ENCODE measurements at regions not wholly inside any gene's neighbourhood (a gene's known extent, or its start where the extent isn't known, plus 50 kb on each side); places are given as distances from the start of the nearest gene placed in this dataset.

GRCh38 chr10:47098964-47099363 is 187.7 kb downstream of the PTPN20 start:
- Histone ChIP-seq H3K27me3 (ENCODE audit: control insufficient read depth in 5 of 5, insufficient read depth in 4 of 5, low read length in 5 of 5) (peaks cover 0 to 7% (median 3%) of the 10 kb centered on the region in 5 donors), H3K4me3 (ENCODE audit: low read depth in 1 of 5, low read length in 5 of 5) (no peak overlapping the region), H3K9me3 (ENCODE audit: control insufficient read depth in 5 of 5, low read length in 5 of 5) (peaks cover 0 to 8% (median 0%) of the 10 kb centered on the region in 5 donors), H3K9ac (ENCODE audit: low read length in 5 of 5) (no peak overlapping the region), H3K4me1 (ENCODE audit: control insufficient read depth in 5 of 5, insufficient read depth in 5 of 5, low read length in 5 of 5) (peaks cover 0 to 9% (median 0%) of the 10 kb centered on the region in 5 donors), H3K36me3 (ENCODE audit: control insufficient read depth in 5 of 5, insufficient read depth in 5 of 5, low read length in 5 of 5) (no peaks in the 10 kb centered on the region), H3K27ac (ENCODE audit: low read depth, low read length) (no peak overlapping the region)

GRCh38 chr10:47099474-47099873 is 188.2 kb downstream of the PTPN20 start:
- Histone ChIP-seq H3K4me3 (ENCODE audit: low read depth in 1 of 5, low read length in 5 of 5) (no peak overlapping the region), H3K27me3 (ENCODE audit: control insufficient read depth in 5 of 5, insufficient read depth in 4 of 5, low read length in 5 of 5) (peaks cover 0 to 7% (median under 1%) of the 10 kb centered on the region in 5 donors), H3K36me3 (ENCODE audit: control insufficient read depth in 5 of 5, insufficient read depth in 5 of 5, low read length in 5 of 5) (no peaks in the 10 kb centered on the region), H3K9me3 (ENCODE audit: control insufficient read depth in 5 of 5, low read length in 5 of 5) (peaks cover 0 to 8% (median 0%) of the 10 kb centered on the region in 5 donors), H3K9ac (ENCODE audit: low read length in 5 of 5) (no peak overlapping the region), H3K27ac (ENCODE audit: low read depth, low read length) (no peak overlapping the region), H3K4me1 (ENCODE audit: control insufficient read depth in 5 of 5, insufficient read depth in 5 of 5, low read length in 5 of 5) (peaks cover 0 to 11% (median 5%) of the 10 kb centered on the region in 5 donors)

DNA sequence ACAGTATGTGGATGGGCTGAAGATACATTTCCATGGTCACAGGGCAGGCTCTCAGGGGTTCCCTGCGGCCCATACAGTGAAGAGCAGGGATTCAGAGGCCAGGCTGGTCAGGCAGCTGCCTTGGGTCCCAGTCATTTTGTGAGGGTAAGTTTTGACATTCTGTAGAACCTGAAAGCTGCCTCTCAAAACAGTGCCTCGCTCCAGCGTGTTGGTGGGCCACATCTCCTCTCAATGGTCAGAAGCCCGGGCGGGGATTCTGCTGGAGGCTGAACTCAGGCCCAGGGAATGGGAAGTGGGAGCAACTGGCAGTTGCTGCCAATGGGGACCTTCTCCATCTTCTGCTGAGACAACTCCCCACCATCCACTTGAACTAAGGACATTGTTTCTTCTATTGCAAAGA is 190.0 kb downstream of the PTPN20 start:
- Histone ChIP-seq H3K9ac (ENCODE audit: low read length in 5 of 5) (no peak overlapping the region), H3K4me3 (ENCODE audit: low read depth in 1 of 5, low read length in 5 of 5) (no peak overlapping the region), H3K36me3 (ENCODE audit: control insufficient read depth in 5 of 5, insufficient read depth in 5 of 5, low read length in 5 of 5) (no peaks in the 10 kb centered on the region), H3K4me1 (ENCODE audit: control insufficient read depth in 5 of 5, insufficient read depth in 5 of 5, low read length in 5 of 5) (peaks cover 0 to 19% (median 14%) of the 10 kb centered on the region in 5 donors), H3K27ac (ENCODE audit: low read depth, low read length) (no peak overlapping the region), H3K9me3 (ENCODE audit: control insufficient read depth in 5 of 5, low read length in 5 of 5) (peaks cover 0 to 8% (median 0%) of the 10 kb centered on the region in 5 donors), H3K27me3 (ENCODE audit: control insufficient read depth in 5 of 5, insufficient read depth in 4 of 5, low read length in 5 of 5) (no peaks in the 10 kb centered on the region)

DNA sequence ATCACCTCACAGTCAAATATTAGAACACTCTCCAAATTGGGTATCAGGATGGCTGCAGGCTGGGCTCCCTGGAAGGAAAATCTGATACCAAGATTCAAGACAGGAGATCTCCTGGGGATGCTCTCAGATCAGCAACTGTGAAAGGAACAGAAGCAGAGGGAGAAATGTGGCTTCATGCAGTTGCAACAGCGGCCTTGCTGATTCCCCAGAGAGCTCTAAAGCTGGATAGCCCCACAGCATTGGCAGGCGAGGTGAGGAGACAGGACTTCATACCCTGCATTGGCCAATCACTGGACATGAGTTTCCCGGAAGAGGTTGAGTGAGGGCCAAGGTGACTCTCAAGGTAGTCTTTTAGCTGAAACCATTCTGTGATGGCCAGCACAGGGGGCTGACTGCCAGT is 190.6 kb downstream of the PTPN20 start:
- Histone ChIP-seq H3K27me3 (ENCODE audit: control insufficient read depth in 5 of 5, insufficient read depth in 4 of 5, low read length in 5 of 5) (no peaks in the 10 kb centered on the region), H3K9ac (ENCODE audit: low read length in 5 of 5) (no peak overlapping the region), H3K9me3 (ENCODE audit: control insufficient read depth in 5 of 5, low read length in 5 of 5) (peaks cover 0 to 8% (median 0%) of the 10 kb centered on the region in 5 donors), H3K4me3 (ENCODE audit: low read depth in 1 of 5, low read length in 5 of 5) (no peak overlapping the region), H3K27ac (ENCODE audit: low read depth, low read length) (no peak overlapping the region), H3K36me3 (ENCODE audit: control insufficient read depth in 5 of 5, insufficient read depth in 5 of 5, low read length in 5 of 5) (no peaks in the 10 kb centered on the region), H3K4me1 (ENCODE audit: control insufficient read depth in 5 of 5, insufficient read depth in 5 of 5, low read length in 5 of 5) (peaks cover 0 to 21% (median 14%) of the 10 kb centered on the region in 5 donors)

- no peaks in the 10 kb centered on the region for H3K27me3 ChIP-seq (ENCODE audit: control insufficient read depth in 5 of 5, insufficient read depth in 4 of 5, low read length in 5 of 5)
- H3K27ac ChIP-seq (ENCODE audit: low read depth, low read length) = no peak overlapping the region
- peaks cover 0 to 8% (median 0%) of the 10 kb centered on the region in 5 donors for H3K9me3 ChIP-seq (ENCODE audit: control insufficient read depth in 5 of 5, low read length in 5 of 5)
- no peaks in the 10 kb centered on the region for H3K36me3 ChIP-seq (ENCODE audit: control insufficient read depth in 5 of 5, insufficient read depth in 5 of 5, low read length in 5 of 5)
- no peak overlapping the region for H3K4me3 ChIP-seq (ENCODE audit: low read depth in 1 of 5, low read length in 5 of 5)
- peaks cover 0 to 25% (median 14%) of the 10 kb centered on the region in 5 donors for H3K4me1 ChIP-seq (ENCODE audit: control insufficient read depth in 5 of 5, insufficient read depth in 5 of 5, low read length in 5 of 5)
- H3K9ac ChIP-seq (ENCODE audit: low read length in 5 of 5) = no peak overlapping the region
These were observed 192.9 kb downstream of the PTPN20 start for GRCh38 chr10:47104151-47104605.

DNA sequence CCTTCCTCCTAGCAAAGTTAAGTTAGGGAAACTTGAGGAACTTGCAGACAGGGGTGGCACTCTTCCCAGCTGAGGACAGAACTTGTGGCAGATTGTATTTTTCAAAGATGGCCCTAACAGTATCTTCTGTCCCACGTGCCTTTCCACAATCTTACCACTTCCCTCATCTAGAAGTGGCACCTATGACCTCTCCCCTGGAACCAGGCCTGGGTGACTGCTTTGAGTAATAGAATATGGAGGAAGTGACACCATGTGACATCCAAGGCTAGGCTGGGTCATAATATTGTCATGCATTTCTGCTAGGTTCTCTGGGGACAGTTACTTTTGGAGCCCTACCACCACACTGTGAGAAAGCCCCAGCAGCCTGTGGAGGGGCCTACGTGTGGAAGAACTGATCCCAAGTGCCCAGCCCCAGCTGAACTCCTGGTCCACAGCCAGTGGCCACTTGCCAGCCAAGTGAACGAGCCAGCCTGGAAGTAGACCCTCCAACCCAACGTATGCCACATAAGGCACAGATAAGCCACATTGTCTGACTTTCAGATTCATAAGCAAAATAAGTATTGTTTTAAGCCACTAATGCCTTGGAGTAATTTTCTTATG is 193.7 kb downstream of the PTPN20 start:
- H3K27ac ChIP-seq (ENCODE audit: low read depth, low read length) = no peak overlapping the region

GRCh38 chr10:47107007-47107747 is 192.8 kb upstream of the GDF10 start:
- H3K27ac ChIP-seq (ENCODE audit: low read depth, low read length) = no peak overlapping the region
- peaks cover 0 to 8% (median 0%) of the 10 kb centered on the region in 5 donors for H3K9me3 ChIP-seq (ENCODE audit: control insufficient read depth in 5 of 5, low read length in 5 of 5)
- no peaks in the 10 kb centered on the region for H3K36me3 ChIP-seq (ENCODE audit: control insufficient read depth in 5 of 5, insufficient read depth in 5 of 5, low read length in 5 of 5)
- H3K4me3 ChIP-seq (ENCODE audit: low read depth in 1 of 5, low read length in 5 of 5) = no peak overlapping the region
- H3K9ac ChIP-seq (ENCODE audit: low read length in 5 of 5) = no peak overlapping the region
- peaks cover 0 to 31% (median 14%) of the 10 kb centered on the region in 5 donors for H3K4me1 ChIP-seq (ENCODE audit: control insufficient read depth in 5 of 5, insufficient read depth in 5 of 5, low read length in 5 of 5)
- no peaks in the 10 kb centered on the region for H3K27me3 ChIP-seq (ENCODE audit: control insufficient read depth in 5 of 5, insufficient read depth in 4 of 5, low read length in 5 of 5)

More for the DNA sequence above, 193.7 kb downstream of the PTPN20 start:
- Histone ChIP-seq H3K27me3 (ENCODE audit: control insufficient read depth in 5 of 5, insufficient read depth in 4 of 5, low read length in 5 of 5) (no peaks in the 10 kb centered on the region), H3K4me3 (ENCODE audit: low read depth in 1 of 5, low read length in 5 of 5) (peak overlapping the region in 1 of 5 donors; percentile 23), H3K9me3 (ENCODE audit: control insufficient read depth in 5 of 5, low read length in 5 of 5) (peaks cover 0 to 8% (median 0%) of the 10 kb centered on the region in 5 donors), H3K36me3 (ENCODE audit: control insufficient read depth in 5 of 5, insufficient read depth in 5 of 5, low read length in 5 of 5) (no peaks in the 10 kb centered on the region), H3K9ac (ENCODE audit: low read length in 5 of 5) (no peak overlapping the region), H3K4me1 (ENCODE audit: control insufficient read depth in 5 of 5, insufficient read depth in 5 of 5, low read length in 5 of 5) (peaks cover 0 to 32% (median 17%) of the 10 kb centered on the region in 5 donors)

DNA sequence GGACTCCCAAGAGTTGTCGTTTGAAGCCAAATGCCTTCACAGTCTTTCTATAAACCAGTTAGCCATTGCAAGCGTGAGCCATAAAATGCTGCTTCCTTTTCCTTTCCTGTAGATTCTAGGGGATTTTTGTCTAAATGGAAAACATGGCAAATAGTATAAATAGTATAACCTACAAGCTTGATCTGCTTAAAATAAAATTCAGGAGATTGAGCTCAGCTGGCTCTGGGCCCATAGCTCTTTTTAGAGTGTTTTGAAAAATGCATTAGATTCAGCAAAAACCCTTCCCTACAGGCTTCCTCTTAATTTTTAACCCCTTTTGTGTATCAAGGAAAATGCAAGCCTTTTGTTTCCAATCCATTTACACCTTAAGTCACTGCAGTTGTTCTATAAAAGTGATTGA is 190.1 kb upstream of the GDF10 start:
- Histone ChIP-seq H3K4me3 (ENCODE audit: low read depth in 1 of 5, low read length in 5 of 5) (no peak overlapping the region), H3K9ac (ENCODE audit: low read length in 5 of 5) (no peak overlapping the region), H3K36me3 (ENCODE audit: control insufficient read depth in 5 of 5, insufficient read depth in 5 of 5, low read length in 5 of 5) (no peaks in the 10 kb centered on the region), H3K4me1 (ENCODE audit: control insufficient read depth in 5 of 5, insufficient read depth in 5 of 5, low read length in 5 of 5) (peaks cover 0 to 22% (median 8%) of the 10 kb centered on the region in 5 donors), H3K27me3 (ENCODE audit: control insufficient read depth in 5 of 5, insufficient read depth in 4 of 5, low read length in 5 of 5) (no peaks in the 10 kb centered on the region), H3K27ac (ENCODE audit: low read depth, low read length) (no peak overlapping the region), H3K9me3 (ENCODE audit: control insufficient read depth in 5 of 5, low read length in 5 of 5) (no peaks in the 10 kb centered on the region)

DNA sequence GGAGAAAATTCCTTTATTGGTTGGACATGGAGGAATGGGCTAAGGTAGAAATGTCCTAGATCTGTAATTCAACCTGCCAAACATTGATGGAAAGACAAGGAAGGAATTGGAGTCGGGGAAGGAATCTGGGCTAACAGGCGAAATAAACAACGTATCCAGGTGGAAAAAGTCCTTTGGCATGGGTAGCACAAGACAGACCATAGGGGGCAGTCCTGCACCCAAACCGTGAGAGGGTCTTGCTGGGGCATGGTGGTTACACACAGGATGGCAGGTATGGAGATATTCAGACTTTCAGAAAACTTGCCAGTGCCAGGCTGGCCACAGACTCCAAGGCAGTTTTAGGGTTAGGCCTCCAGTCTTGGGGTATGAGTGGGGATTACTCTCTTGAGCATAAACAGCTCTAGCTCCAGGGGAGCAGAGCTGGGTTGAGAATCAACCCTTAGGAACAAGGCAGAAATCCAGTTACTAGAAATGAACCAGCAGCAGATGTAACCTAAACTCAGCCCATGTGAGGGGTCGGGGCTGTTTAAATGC is 188.6 kb upstream of the GDF10 start:
- Histone ChIP-seq H3K4me3 (ENCODE audit: low read depth in 1 of 5, low read length in 5 of 5) (no peak overlapping the region), H3K9me3 (ENCODE audit: control insufficient read depth in 5 of 5, low read length in 5 of 5) (no peaks in the 10 kb centered on the region), H3K27me3 (ENCODE audit: control insufficient read depth in 5 of 5, insufficient read depth in 4 of 5, low read length in 5 of 5) (no peaks in the 10 kb centered on the region), H3K36me3 (ENCODE audit: control insufficient read depth in 5 of 5, insufficient read depth in 5 of 5, low read length in 5 of 5) (no peaks in the 10 kb centered on the region), H3K4me1 (ENCODE audit: control insufficient read depth in 5 of 5, insufficient read depth in 5 of 5, low read length in 5 of 5) (peaks cover 0 to 16% (median 0%) of the 10 kb centered on the region in 5 donors), H3K27ac (ENCODE audit: low read depth, low read length) (no peak overlapping the region), H3K9ac (ENCODE audit: low read length in 5 of 5) (no peak overlapping the region)

GRCh38 chr10:47112612-47113011 is 187.4 kb upstream of the GDF10 start:
- Histone ChIP-seq H3K4me1 (ENCODE audit: control insufficient read depth in 5 of 5, insufficient read depth in 5 of 5, low read length in 5 of 5) (peaks cover 0 to 10% (median 0%) of the 10 kb centered on the region in 5 donors), H3K27me3 (ENCODE audit: control insufficient read depth in 5 of 5, insufficient read depth in 4 of 5, low read length in 5 of 5) (no peaks in the 10 kb centered on the region), H3K9me3 (ENCODE audit: control insufficient read depth in 5 of 5, low read length in 5 of 5) (no peaks in the 10 kb centered on the region), H3K4me3 (ENCODE audit: low read depth in 1 of 5, low read length in 5 of 5) (no peak overlapping the region), H3K36me3 (ENCODE audit: control insufficient read depth in 5 of 5, insufficient read depth in 5 of 5, low read length in 5 of 5) (no peaks in the 10 kb centered on the region), H3K27ac (ENCODE audit: low read depth, low read length) (no peak overlapping the region), H3K9ac (ENCODE audit: low read length in 5 of 5) (no peak overlapping the region)
